ENCODE measurements at regions not wholly inside any gene's neighbourhood (a gene's known extent, or its start where the extent isn't known, plus 50 kb on each side); places are given as distances from the start of the nearest gene placed in this dataset.

GRCh38 chr7:112937651-112938415 is 147.6 kb upstream of the TMEM168 start:
- no peaks in the 10 kb centered on the region for H3K27me3 ChIP-seq (ENCODE audit: low read length)
- no peaks in the 10 kb centered on the region for H4K20me1 ChIP-seq (ENCODE audit: low read depth, low read length)
- no peaks in the 10 kb centered on the region for H3K36me3 ChIP-seq (ENCODE audit: low read length)
- H3F3A ChIP-seq (ENCODE audit: insufficient read depth): no peaks in the 10 kb centered on the region
- no peak for TF ChIP-seq EZH2phosphoT487 (conservative IDR thresholded peaks at IDR 0.05; ENCODE audit: low read length)
- TF ChIP-seq, protein P1, sequence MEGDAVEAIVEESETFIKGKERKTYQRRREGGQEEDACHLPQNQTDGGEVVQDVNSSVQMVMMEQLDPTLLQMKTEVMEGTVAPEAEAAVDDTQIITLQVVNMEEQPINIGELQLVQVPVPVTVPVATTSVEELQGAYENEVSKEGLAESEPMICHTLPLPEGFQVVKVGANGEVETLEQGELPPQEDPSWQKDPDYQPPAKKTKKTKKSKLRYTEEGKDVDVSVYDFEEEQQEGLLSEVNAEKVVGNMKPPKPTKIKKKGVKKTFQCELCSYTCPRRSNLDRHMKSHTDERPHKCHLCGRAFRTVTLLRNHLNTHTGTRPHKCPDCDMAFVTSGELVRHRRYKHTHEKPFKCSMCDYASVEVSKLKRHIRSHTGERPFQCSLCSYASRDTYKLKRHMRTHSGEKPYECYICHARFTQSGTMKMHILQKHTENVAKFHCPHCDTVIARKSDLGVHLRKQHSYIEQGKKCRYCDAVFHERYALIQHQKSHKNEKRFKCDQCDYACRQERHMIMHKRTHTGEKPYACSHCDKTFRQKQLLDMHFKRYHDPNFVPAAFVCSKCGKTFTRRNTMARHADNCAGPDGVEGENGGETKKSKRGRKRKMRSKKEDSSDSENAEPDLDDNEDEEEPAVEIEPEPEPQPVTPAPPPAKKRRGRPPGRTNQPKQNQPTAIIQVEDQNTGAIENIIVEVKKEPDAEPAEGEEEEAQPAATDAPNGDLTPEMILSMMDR (IDR thresholded peaks at IDR 0.05; ENCODE audit: insufficient read depth, low read length, poor library complexity, severe bottlenecking): no peak
- peak overlapping the region; percentile 62 for H3K4me2 ChIP-seq (ENCODE audit: low read depth, low read length, poor library complexity, severe bottlenecking)
- H2AFZ ChIP-seq (ENCODE audit: low read depth, low read length, severe bottlenecking): no peak overlapping the region
- H3K4me3 ChIP-seq (ENCODE audit: insufficient read depth, low read length, poor library complexity, severe bottlenecking): no peak overlapping the region
- H3K27ac ChIP-seq (ENCODE audit: low read depth, low read length): no peak overlapping the region
- no peaks in the 10 kb centered on the region; the same call in 1 of the 2 replicates for H3K79me2 ChIP-seq (ENCODE audit: insufficient read depth, low read length)
- no peaks in the 10 kb centered on the region for H3K9me2 ChIP-seq (replicated peaks; ENCODE audit: insufficient read depth, low read length)
- H3K9ac ChIP-seq (ENCODE audit: low read length): no peak overlapping the region
- H3K9me3 ChIP-seq (ENCODE audit: insufficient read depth, low read length): no peaks in the 10 kb centered on the region

GRCh38 chr7:112933598-112933997 is 143.4 kb upstream of the TMEM168 start:
- no peaks in the 10 kb centered on the region for H4K20me1 ChIP-seq (ENCODE audit: low read depth, low read length)
- H3K9ac ChIP-seq (ENCODE audit: low read length): no peak overlapping the region
- no peaks in the 10 kb centered on the region for H3F3A ChIP-seq (ENCODE audit: insufficient read depth)
- H3K27me3 ChIP-seq (ENCODE audit: low read length): no peaks in the 10 kb centered on the region
- H3K4me3 ChIP-seq (ENCODE audit: insufficient read depth, low read length, poor library complexity, severe bottlenecking): no peak overlapping the region
- H3K9me3 ChIP-seq (ENCODE audit: insufficient read depth, low read length): no peaks in the 10 kb centered on the region
- TF ChIP-seq, protein P1 (IDR thresholded peaks at IDR 0.05; ENCODE audit: insufficient read depth, low read length, poor library complexity, severe bottlenecking): no peak
- TF ChIP-seq EZH2phosphoT487 (conservative IDR thresholded peaks at IDR 0.05; ENCODE audit: low read length): no peak
- H3K27ac ChIP-seq (ENCODE audit: low read depth, low read length): no peak overlapping the region
- no peak overlapping the region for H3K4me2 ChIP-seq (ENCODE audit: low read depth, low read length, poor library complexity, severe bottlenecking)
- no peaks in the 10 kb centered on the region for H3K36me3 ChIP-seq (ENCODE audit: low read length)
- no peaks in the 10 kb centered on the region for H3K9me2 ChIP-seq (replicated peaks; ENCODE audit: insufficient read depth, low read length)
- H3K79me2 ChIP-seq (ENCODE audit: insufficient read depth, low read length): no peaks in the 10 kb centered on the region; the same call in 1 of the 2 replicates
- no peak overlapping the region for H2AFZ ChIP-seq (ENCODE audit: low read depth, low read length, severe bottlenecking)

DNA sequence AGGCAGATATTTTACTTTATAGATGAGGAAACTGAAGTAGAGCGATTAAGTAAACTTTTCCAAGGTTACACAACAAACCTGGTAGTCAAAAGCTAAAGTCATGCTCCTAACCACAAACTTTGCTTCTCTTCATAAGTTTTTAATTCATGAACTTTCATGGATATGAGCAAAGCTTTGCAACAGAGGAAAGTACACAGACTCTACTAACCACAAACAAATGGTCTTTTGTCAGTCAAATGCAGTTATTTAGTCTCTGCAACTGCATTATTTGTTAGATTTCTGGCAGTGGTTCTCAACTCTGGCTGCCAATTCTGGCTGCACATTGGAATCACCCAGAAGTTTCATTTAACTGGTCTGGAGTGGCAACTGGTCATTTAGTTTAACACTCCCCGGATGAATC is 140.6 kb upstream of the TMEM168 start:
- no peak overlapping the region for H2AFZ ChIP-seq (ENCODE audit: low read depth, low read length, severe bottlenecking)
- H3K27me3 ChIP-seq (ENCODE audit: low read length): no peaks in the 10 kb centered on the region
- H4K20me1 ChIP-seq (ENCODE audit: low read depth, low read length): no peaks in the 10 kb centered on the region
- H3K36me3 ChIP-seq (ENCODE audit: low read length): no peaks in the 10 kb centered on the region
- H3K79me2 ChIP-seq (ENCODE audit: insufficient read depth, low read length): no peaks in the 10 kb centered on the region
- TF ChIP-seq, protein P1 (IDR thresholded peaks at IDR 0.05; ENCODE audit: insufficient read depth, low read length, poor library complexity, severe bottlenecking): no peak
- TF ChIP-seq EZH2phosphoT487 (conservative IDR thresholded peaks at IDR 0.05; ENCODE audit: low read length): no peak
- no peak overlapping the region for H3K27ac ChIP-seq (ENCODE audit: low read depth, low read length)
- no peak overlapping the region for H3K4me3 ChIP-seq (ENCODE audit: insufficient read depth, low read length, poor library complexity, severe bottlenecking)
- H3K4me2 ChIP-seq (ENCODE audit: low read depth, low read length, poor library complexity, severe bottlenecking): no peak overlapping the region
- H3K9me2 ChIP-seq (replicated peaks; ENCODE audit: insufficient read depth, low read length): no peaks in the 10 kb centered on the region
- no peaks in the 10 kb centered on the region for H3K9me3 ChIP-seq (ENCODE audit: insufficient read depth, low read length)
- no peaks in the 10 kb centered on the region for H3F3A ChIP-seq (ENCODE audit: insufficient read depth)
- no peak overlapping the region for H3K9ac ChIP-seq (ENCODE audit: low read length)

Measured in SU-DHL-6 (cell line).